Nephron (organoid): ENCODE measurements at regions not wholly inside any gene's neighbourhood (a gene's known extent, or its start where the extent isn't known, plus 50 kb on each side); places are given as distances from the start of the nearest gene placed in this dataset.

Source experiments
- H3K27ac Mint-ChIP-seq, 3 experiments: 2 replicates each; pipeline ENCODE4 v1.8.0; 2020; ENCODE audit warnings: mixed read lengths in 3 of 3, mild to moderate bottlenecking in 2 of 3, moderate library complexity in 1 of 3
- H3K27me3 Mint-ChIP-seq: 2 replicates; pipeline ENCODE4 v1.8.0; 2021; ENCODE audit warnings: low read depth, mild to moderate bottlenecking, moderate library complexity, mixed read lengths
- H3K36me3 Mint-ChIP-seq: 2 replicates; pipeline ENCODE4 v1.8.0; 2020; ENCODE audit warnings: low read depth, mixed read lengths
- H3K4me1 Mint-ChIP-seq: 2 replicates; pipeline ENCODE4 v1.8.0; 2020; ENCODE audit warnings: mixed read lengths
- H3K4me3 Mint-ChIP-seq, 3 experiments: 2 replicates each; pipeline ENCODE4 v1.8.0; 2020; ENCODE audit warnings: mild to moderate bottlenecking in 3 of 3, mixed read lengths in 3 of 3, moderate library complexity in 2 of 3
- H3K9me3 Mint-ChIP-seq: 2 replicates; pipeline ENCODE4 v1.8.0; 2020; ENCODE audit warnings: mixed read lengths
- TF ChIP-seq, protein P1 (sequence below), 3 experiments: fragments of 200-600 bp; sonication (generic); IDR thresholded peaks; one replicate each; pipeline ENCODE4 v1.5.0; 2021; ENCODE audit warnings: antibody characterized with exemption in 3 of 3; ENCODE audit not compliant: unreplicated experiment in 3 of 3

GRCh38 chr18:38690626-38691025 is 1125.0 kb upstream of the CELF4 start:
- no peaks in the 10 kb centered on the region for H3K27me3 Mint-ChIP-seq
- no peaks in the 10 kb centered on the region for H3K36me3 Mint-ChIP-seq
- H3K4me3 Mint-ChIP-seq, result no peak overlapping the region
- H3K9me3 Mint-ChIP-seq, result no peaks in the 10 kb centered on the region
- no peak overlapping the region for H3K27ac Mint-ChIP-seq
- H3K4me1 Mint-ChIP-seq, result no peaks in the 10 kb centered on the region
- TF ChIP-seq, protein P1, sequence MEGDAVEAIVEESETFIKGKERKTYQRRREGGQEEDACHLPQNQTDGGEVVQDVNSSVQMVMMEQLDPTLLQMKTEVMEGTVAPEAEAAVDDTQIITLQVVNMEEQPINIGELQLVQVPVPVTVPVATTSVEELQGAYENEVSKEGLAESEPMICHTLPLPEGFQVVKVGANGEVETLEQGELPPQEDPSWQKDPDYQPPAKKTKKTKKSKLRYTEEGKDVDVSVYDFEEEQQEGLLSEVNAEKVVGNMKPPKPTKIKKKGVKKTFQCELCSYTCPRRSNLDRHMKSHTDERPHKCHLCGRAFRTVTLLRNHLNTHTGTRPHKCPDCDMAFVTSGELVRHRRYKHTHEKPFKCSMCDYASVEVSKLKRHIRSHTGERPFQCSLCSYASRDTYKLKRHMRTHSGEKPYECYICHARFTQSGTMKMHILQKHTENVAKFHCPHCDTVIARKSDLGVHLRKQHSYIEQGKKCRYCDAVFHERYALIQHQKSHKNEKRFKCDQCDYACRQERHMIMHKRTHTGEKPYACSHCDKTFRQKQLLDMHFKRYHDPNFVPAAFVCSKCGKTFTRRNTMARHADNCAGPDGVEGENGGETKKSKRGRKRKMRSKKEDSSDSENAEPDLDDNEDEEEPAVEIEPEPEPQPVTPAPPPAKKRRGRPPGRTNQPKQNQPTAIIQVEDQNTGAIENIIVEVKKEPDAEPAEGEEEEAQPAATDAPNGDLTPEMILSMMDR (IDR thresholded peaks at IDR 0.05; ENCODE audit: unreplicated experiment in 3 of 3), result no peak

- H3K36me3 Mint-ChIP-seq, result no peaks in the 10 kb centered on the region
- H3K27me3 Mint-ChIP-seq, result no peaks in the 10 kb centered on the region
- TF ChIP-seq, protein P1 (IDR thresholded peaks at IDR 0.05; ENCODE audit: unreplicated experiment in 3 of 3), result no peak
- H3K27ac Mint-ChIP-seq, result no peak overlapping the region
- H3K4me1 Mint-ChIP-seq, result no peaks in the 10 kb centered on the region
- H3K4me3 Mint-ChIP-seq, result no peak overlapping the region
- no peaks in the 10 kb centered on the region for H3K9me3 Mint-ChIP-seq
Observed at GRCh38 chr18:38688416-38688815, 1122.8 kb upstream of the CELF4 start.

GRCh38 chr18:38670486-38670885 is 1104.9 kb upstream of the CELF4 start:
- TF ChIP-seq, protein P1 (IDR thresholded peaks at IDR 0.05; ENCODE audit: unreplicated experiment in 3 of 3), result no peak

DNA sequence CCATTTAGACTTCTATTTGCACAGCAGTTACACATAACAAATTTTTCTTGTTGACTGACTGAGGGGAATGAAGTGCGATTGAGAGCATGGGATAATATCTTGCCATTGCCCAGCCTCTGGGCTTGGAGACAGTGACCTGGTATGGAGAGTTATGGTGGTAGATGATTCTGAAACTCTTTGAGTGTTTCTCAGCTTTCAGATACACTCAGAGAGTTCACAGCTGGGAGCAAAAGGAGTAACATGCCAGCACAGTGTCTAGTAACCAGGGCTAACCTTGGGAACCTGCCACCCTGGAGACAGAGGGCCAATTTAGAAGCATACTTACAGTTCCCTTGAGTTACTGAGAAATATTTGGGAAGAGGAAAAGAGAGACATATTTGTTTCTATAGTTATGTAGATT is 1099.3 kb upstream of the CELF4 start:
- Mint-ChIP-seq H3K27ac (no peak overlapping the region), H3K27me3 (no peaks in the 10 kb centered on the region), H3K4me1 (no peaks in the 10 kb centered on the region), H3K36me3 (no peaks in the 10 kb centered on the region), H3K9me3 (no peaks in the 10 kb centered on the region), H3K4me3 (no peak overlapping the region)
- TF ChIP-seq, protein P1 (IDR thresholded peaks at IDR 0.05; ENCODE audit: unreplicated experiment in 3 of 3), result no peak

More at GRCh38 chr18:38670486-38670885, 1104.9 kb upstream of the CELF4 start:
- H3K9me3 Mint-ChIP-seq, result peaks cover 23% of the 10 kb centered on the region
- no peaks in the 10 kb centered on the region for H3K4me1 Mint-ChIP-seq
- H3K4me3 Mint-ChIP-seq, result no peak overlapping the region
- no peaks in the 10 kb centered on the region for H3K36me3 Mint-ChIP-seq
- H3K27ac Mint-ChIP-seq, result peak overlapping the region; percentile 54 to 85 (median 77)
- H3K27me3 Mint-ChIP-seq, result no peaks in the 10 kb centered on the region

GRCh38 chr18:38663682-38664081 is 1098.1 kb upstream of the CELF4 start:
- no peak overlapping the region for H3K4me3 Mint-ChIP-seq
- TF ChIP-seq, protein P1 (IDR thresholded peaks at IDR 0.05; ENCODE audit: unreplicated experiment in 3 of 3), result no peak
- H3K27me3 Mint-ChIP-seq, result no peaks in the 10 kb centered on the region
- H3K4me1 Mint-ChIP-seq, result no peaks in the 10 kb centered on the region
- no peak overlapping the region for H3K27ac Mint-ChIP-seq
- no peaks in the 10 kb centered on the region for H3K9me3 Mint-ChIP-seq
- H3K36me3 Mint-ChIP-seq, result no peaks in the 10 kb centered on the region

- no peaks in the 10 kb centered on the region for H3K4me1 Mint-ChIP-seq
- H3K27ac Mint-ChIP-seq, result no peak overlapping the region
- H3K27me3 Mint-ChIP-seq, result no peaks in the 10 kb centered on the region
- TF ChIP-seq, protein P1 (IDR thresholded peaks at IDR 0.05; ENCODE audit: unreplicated experiment in 3 of 3), result no peak
- H3K36me3 Mint-ChIP-seq, result no peaks in the 10 kb centered on the region
- no peak overlapping the region for H3K4me3 Mint-ChIP-seq
- no peaks in the 10 kb centered on the region for H3K9me3 Mint-ChIP-seq
Observed at GRCh38 chr18:38663270-38663669, 1097.7 kb upstream of the CELF4 start.
